ENCODE measurements at regions not wholly inside any gene's neighbourhood (a gene's known extent, or its start where the extent isn't known, plus 50 kb on each side); places are given as distances from the start of the nearest gene placed in this dataset.
"Not testable (repeated sequence)": the region's sequence is repeated elsewhere in the genome, so short reads cannot be mapped to it uniquely, and the experiment has no call there.

DNA sequence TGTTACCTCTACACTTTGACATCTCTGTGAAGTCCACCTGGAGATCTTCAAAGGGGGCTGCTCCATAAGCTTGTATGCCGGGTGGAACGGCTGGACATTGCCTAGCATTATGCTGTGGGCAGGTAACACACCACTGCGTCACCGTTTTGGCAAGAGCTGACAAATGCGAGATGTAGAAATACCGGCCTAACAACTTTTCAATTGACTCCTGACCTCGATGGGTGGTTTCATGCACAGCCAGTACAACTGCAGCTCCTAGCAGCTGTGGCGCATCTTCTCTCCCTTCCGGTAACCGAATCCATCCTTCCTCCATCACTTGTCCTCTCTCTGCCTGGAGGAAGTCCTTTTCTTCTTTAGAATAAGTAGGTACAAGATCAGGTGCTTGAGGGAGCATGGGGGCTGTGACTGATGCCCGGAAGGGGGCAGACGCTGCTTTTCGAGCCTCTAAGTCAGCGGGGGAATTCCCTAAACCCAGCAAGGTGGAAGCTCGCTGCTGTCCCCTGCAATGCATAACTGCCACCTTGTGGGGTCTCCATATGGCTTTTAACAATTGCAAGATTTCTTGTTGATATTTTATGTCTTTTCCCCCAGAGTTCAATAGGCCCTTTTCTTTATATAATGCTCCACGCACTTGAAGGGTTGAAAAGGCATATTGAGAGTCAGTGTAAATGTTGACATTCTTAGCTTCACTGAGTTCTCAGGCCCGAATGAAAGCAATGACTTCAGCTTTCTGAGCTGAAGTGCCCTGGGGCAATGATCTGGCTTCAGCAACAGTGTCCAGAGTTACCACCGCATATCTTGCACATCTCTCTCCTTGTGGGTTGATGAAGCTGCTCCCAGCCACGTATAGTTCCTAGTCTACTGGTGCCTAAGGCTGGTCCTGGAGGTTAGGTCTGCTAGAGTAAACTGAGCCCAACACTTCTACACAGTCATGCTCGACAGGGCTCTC is 98.3 kb upstream of the ZNF195 start:
- DNase-seq (ENCODE audit: low read depth); in situ Hi-C loops (cut with HindIII; ENCODE audit: low sequenced_read_pairs); H3K4me3 ChIP-seq (ENCODE audit: low read depth, low read length): not testable (repeated sequence)

DNA sequence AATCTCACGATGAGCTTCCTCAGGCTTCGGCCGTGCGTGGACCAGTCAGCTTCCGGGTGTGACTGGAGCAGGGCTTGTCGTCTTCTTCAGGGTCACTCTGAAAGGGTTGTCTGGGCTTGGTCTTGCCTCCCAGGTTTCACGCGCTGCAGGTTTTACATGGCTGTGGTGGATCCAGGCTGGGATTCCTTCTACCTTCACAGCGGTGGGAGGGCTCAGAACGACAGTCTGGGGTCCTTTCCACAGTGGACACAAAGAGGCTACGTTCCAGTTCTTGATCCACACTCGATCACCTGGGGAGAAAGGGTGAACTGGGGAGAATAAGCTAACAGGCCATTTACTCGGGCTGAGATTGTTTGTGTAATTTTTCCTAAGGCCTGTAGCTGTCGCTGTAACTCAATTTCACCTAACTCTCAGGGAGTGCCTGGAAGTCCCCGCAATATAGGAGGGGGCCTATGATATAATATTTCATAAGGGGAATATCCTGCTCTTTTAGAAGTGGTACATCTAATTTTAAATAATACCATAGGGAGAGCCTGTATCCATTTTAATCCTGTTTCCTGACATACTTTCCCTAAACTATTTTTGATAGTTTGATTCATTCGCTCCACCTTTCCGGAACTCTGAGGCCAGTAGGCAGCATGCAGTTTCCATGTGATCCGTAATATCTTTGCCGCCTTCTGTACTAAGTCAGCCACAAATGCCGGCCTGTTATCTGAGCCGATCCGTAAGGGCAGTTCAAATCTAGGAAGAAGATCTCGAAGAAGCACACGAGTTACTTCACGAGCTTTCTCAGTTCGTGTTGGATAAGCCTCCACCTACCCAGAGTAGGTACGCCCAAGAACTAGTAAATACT is 97.4 kb upstream of the ZNF195 start:
- DNase-seq (ENCODE audit: low read depth); H3K4me3 ChIP-seq (ENCODE audit: low read depth, low read length); in situ Hi-C loops (cut with HindIII; ENCODE audit: low sequenced_read_pairs): not testable (repeated sequence)
- TF ChIP-seq, protein P1, sequence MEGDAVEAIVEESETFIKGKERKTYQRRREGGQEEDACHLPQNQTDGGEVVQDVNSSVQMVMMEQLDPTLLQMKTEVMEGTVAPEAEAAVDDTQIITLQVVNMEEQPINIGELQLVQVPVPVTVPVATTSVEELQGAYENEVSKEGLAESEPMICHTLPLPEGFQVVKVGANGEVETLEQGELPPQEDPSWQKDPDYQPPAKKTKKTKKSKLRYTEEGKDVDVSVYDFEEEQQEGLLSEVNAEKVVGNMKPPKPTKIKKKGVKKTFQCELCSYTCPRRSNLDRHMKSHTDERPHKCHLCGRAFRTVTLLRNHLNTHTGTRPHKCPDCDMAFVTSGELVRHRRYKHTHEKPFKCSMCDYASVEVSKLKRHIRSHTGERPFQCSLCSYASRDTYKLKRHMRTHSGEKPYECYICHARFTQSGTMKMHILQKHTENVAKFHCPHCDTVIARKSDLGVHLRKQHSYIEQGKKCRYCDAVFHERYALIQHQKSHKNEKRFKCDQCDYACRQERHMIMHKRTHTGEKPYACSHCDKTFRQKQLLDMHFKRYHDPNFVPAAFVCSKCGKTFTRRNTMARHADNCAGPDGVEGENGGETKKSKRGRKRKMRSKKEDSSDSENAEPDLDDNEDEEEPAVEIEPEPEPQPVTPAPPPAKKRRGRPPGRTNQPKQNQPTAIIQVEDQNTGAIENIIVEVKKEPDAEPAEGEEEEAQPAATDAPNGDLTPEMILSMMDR (IDR thresholded peaks at IDR 0.05; ENCODE audit: low read depth, low read length, missing control alignments) = peak; percentile 29

DNA sequence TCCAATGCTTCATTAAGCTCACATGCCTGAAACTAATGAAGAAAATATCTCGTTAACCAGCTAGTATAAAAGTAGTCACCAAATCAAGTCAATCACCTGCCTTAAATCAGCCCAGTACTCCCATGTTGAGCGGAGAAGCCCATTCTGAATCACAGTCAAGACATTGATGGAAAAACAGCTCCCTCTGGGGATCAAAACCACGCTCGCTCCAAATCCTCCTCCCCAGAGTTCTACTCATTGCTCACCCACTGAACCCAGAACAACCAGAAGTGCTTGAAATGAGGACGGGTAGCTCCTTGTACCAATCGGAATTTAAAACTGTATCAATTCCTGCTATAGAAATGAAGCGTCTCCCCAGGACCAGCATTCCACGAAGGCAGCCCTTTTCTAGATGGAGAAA is 90.0 kb upstream of the ZNF195 start:
- DNase-seq (ENCODE audit: low read depth); in situ Hi-C loops (cut with HindIII; ENCODE audit: low sequenced_read_pairs); H3K4me3 ChIP-seq (ENCODE audit: low read depth, low read length): not testable (repeated sequence)

DNA sequence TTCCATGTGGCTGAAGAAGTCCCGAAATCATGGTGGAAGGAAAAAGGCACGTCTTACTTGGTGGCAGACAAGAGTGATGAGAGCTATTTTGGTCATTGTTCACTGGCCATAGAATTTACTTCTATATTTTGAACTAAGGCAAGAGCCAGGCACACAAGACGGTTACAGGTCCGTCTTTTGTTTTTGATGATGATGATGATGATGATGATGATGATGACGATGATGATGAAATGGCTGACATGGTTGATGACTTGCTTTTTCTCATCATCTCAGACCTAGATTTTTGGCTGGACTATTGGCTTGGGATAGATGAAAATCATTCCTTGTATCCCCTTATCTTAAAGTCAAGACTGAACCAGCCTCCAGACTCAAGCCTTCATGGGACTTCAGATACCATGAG is 88.7 kb upstream of the ZNF195 start:
- H3K4me3 ChIP-seq (ENCODE audit: low read depth, low read length); in situ Hi-C loops (cut with HindIII; ENCODE audit: low sequenced_read_pairs); DNase-seq (ENCODE audit: low read depth): not testable (repeated sequence)

DNA sequence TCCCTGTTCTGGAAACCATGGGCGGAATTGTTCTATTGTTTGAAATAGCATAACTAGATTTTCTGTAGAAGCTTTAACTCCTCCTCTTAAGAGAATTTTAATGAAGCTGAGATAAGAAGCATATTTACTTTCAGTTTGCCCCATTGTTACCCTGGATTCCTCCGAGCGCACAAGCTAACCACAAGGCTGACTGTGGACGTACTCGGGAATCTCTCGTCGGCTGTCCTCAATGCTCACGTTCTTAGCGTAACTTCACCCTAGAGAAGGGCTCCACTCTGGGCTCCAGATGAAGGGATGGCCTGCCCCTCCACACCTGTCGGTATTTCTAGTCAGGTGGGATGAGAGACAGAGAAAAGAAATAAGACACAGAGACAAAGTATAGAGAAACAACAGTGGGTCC is 76.7 kb upstream of the ZNF195 start:
- DNase-seq (ENCODE audit: low read depth); in situ Hi-C loops (cut with HindIII; ENCODE audit: low sequenced_read_pairs); H3K4me3 ChIP-seq (ENCODE audit: low read depth, low read length): not testable (repeated sequence)

DNA sequence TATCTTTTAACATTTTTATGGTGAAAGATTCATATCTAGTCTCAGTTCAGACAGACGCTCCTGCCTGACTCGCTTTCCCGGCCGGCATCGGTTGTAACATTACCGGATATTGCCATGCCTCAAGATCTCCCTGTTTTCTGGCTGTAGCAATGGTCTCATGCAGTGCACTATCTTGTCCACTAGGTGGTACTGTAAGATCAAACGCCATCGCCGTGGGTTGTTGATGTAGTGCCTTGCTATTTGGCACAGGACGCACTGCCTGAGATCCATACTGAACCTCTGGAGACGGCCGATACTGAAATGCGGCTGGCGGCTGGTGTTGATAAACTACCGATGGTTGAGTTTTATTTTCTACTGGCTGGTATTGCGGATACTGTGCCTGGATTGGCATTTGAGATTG is 75.9 kb upstream of the ZNF195 start:
- in situ Hi-C loops (cut with HindIII; ENCODE audit: low sequenced_read_pairs); H3K4me3 ChIP-seq (ENCODE audit: low read depth, low read length): not testable (repeated sequence)
- TF ChIP-seq, protein P1 (IDR thresholded peaks at IDR 0.05; ENCODE audit: low read depth, low read length, missing control alignments) = peak; percentile 65
- DNase-seq (ENCODE audit: low read depth) = peak; percentile 26

DNA sequence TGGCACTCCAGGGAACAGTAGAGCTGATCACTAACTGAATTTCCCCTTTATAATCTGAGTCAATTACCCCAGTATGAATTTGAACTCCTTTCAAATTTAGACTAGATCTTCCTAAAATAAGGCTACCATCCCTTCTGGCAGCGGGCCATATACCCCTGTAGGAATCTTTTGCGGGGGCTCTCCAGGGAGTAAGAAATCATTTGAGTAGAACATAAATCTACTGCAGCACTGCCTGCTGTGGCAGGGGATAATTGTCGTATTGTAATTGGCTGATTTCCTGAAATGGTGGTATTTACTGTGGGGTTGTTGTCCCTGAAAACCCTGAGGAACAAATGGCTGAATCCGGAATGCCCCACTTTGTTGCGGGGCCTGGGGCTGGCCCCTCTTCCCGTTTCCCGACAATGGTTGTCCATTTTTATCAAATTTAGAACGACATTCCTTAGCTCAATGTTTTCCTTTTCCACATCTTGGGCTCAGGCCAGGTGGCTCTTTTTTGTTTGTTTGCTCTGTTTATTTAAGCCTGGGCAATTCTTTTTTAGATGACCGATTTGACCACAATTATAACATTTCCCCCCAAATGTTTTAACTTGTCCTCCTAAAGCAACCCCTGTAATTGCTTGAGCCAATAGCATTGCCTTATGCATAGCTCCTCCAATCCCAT is 74.8 kb upstream of the ZNF195 start:
- DNase-seq (ENCODE audit: low read depth); in situ Hi-C loops (cut with HindIII; ENCODE audit: low sequenced_read_pairs); H3K4me3 ChIP-seq (ENCODE audit: low read depth, low read length): not testable (repeated sequence)

DNA sequence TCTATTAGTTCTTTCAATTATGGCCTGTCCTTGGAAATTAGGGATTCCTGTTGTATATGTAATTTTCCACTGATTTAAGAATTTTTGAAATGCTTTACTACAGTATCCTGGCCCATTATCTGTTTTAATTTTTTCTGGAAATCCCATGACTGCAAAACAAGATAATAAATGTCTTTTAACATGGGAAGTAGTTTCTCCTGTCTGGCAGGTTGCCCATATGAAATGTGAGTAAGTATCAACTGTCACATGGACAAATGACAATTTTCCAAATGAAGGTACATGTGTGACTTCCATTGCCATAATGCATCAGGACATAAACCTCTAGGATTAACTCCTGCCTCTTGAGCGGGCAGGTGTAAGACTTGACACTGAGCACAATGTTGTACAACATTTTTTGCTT is 71.9 kb upstream of the ZNF195 start:
- in situ Hi-C loops (cut with HindIII; ENCODE audit: low sequenced_read_pairs); H3K4me3 ChIP-seq (ENCODE audit: low read depth, low read length); DNase-seq (ENCODE audit: low read depth): not testable (repeated sequence)

DNA sequence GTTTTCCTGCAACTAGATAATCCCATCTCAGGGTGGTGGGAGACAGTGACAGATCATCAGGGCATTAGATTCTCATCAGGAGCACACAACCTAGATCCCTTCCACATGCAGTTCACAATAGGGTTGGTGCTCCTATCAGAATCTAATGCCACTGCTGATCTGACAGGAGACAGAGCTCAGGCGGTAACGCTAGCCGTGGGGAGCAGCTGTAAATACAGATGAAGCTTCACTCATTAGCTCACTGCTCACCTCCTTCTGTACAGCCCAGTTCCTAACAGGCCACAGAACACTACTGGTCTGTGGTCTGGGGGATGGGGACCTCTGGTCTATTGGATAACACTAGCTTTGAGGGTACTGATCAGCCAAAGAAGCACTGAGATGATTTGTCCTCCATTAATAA is 66.6 kb upstream of the ZNF195 start:
- DNase-seq (ENCODE audit: low read depth); H3K4me3 ChIP-seq (ENCODE audit: low read depth, low read length); in situ Hi-C loops (cut with HindIII; ENCODE audit: low sequenced_read_pairs): not testable (repeated sequence)

DNA sequence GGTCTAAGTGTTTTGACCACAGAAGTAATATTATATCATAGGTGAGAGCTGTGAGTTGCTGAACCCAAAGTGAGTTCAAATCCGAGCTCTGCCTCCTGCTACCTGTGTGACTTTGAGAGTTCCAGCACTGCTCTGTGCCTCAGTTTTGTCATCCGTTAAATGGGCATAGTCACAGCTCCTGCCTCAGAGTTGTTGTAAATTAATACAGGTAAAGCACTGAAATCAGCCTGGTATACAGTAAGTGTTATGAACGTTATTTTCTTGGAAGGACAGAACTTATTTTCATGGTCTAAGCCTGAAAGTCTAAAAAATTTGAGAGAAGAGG is 65.4 kb upstream of the ZNF195 start:
- in situ Hi-C loops (cut with HindIII; ENCODE audit: low sequenced_read_pairs); DNase-seq (ENCODE audit: low read depth); H3K4me3 ChIP-seq (ENCODE audit: low read depth, low read length): not testable (repeated sequence)

DNA sequence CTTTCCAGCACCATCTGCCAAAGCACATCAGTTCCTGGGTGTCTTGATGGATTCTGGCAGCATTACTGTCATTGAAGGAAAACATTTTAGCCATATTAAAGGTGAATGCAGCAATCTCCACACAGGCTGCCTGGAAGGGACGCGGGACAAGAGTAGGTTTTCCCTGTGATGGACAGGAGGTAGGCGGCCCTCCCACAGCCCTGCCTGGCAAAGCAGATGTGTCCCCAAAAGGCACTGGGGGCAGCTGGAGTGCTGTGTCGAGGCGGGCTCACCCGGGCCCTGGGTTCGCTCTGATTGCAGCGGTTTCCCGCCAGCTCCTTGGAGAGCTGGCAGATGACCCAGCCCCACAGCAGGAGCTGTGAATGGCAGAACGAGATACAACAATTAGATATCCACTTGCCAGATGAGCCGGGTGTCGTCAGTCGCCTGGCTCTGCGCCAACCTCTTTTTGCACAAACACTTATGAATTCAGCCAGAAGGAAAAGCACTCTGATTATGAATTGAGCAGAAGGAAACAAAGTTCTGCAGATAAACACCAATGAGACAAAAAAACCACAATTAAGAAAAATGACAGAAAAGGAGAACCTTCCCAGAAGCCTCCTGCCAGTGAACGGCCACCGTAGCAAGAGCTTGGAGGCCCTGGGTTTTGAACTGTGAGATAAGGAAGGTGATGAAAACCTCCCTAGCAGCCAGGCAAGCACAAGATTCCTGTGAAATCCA is 64.9 kb upstream of the ZNF195 start:
- in situ Hi-C loops (cut with HindIII; ENCODE audit: low sequenced_read_pairs); DNase-seq (ENCODE audit: low read depth); H3K4me3 ChIP-seq (ENCODE audit: low read depth, low read length): not testable (repeated sequence)

DNA sequence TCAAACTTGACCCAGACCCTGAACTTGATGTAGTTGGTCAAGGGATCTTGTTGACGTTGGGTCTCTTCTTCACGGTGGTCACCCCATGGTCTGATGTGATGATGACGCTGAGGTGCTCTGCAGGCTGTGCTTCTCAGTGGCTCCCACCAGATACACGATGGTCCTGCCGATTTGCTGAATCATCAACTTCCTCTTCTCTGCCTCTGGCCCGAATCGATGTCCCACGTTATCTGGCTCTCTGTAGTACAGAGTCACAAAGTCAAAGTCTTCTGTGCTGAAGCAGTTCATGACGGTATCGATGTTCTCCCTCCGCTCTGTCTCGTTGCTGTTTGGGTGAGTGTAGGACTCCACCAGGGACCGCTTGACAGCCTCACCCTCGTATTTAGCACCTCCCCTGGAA is 58.5 kb upstream of the ZNF195 start:
- H3K4me3 ChIP-seq (ENCODE audit: low read depth, low read length); DNase-seq (ENCODE audit: low read depth); in situ Hi-C loops (cut with HindIII; ENCODE audit: low sequenced_read_pairs): not testable (repeated sequence)

All from astrocyte of the cerebellum (primary cell).